ENCODE measurements at regions not wholly inside any gene's neighbourhood (a gene's known extent, or its start where the extent isn't known, plus 50 kb on each side); places are given as distances from the start of the nearest gene placed in this dataset.

DNA sequence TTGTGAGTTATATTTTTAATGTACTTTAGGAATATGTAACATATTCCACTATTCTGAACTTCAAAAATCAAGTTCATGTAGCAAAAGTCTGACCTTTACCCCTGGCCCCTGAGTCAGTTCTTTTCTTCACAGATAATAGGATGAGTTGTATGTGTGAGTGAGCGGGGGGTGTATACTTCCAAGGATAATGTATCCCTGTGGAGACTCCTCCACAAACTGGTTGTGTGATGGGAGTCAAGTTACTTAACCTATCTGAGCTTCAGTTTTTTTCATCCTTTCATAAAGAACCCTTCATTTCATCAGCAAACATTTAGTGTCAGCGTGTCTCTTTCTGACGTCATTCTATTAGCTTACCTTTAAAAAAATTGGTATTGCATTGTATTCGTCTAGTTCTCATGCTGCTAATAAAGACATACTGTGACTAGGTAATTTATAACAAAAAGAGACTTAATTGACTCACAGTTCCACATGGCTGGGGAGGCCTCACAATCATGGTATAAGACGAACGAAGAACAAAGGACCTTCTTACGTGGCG is 288.1 kb upstream of the GPC6 start:
- DNase-seq (ENCODE audit: low read depth, low spot score) (no peak), FAIRE-seq (no peak)
- Histone ChIP-seq H3K36me3 (ENCODE audit: control insufficient read depth in 2 of 2, extremely low read depth in 1 of 2, insufficient read depth in 2 of 2, low read length in 2 of 2) (no peaks in the 10 kb centered on the region), H3K79me2 (ENCODE audit: control insufficient read depth, insufficient read depth, low read length) (no peaks in the 10 kb centered on the region), H3K4me2 (ENCODE audit: insufficient read depth, low read length) (no peak overlapping the region), H2AFZ (ENCODE audit: low read depth, low read length) (no peak overlapping the region), H3K4me3 (replicated peaks in 1 of 3; ENCODE audit: insufficient read depth in 1 of 3, low read depth in 1 of 3, low read length in 3 of 3) (no peak overlapping the region), H3K27me3 (ENCODE audit: control insufficient read depth in 2 of 2, insufficient read depth in 2 of 2, low read length in 2 of 2) (no peaks in the 10 kb centered on the region), H4K20me1 (replicated peaks; ENCODE audit: control insufficient read depth, extremely low read depth, insufficient read depth, low read length) (no peaks in the 10 kb centered on the region), H3K4me1 (ENCODE audit: control insufficient read depth, extremely low read depth, insufficient read depth, low read length) (no peaks in the 10 kb centered on the region), H3K27ac (ENCODE audit: insufficient read depth, low read depth, low read length) (no peak overlapping the region), H3K9me3 (replicated peaks; ENCODE audit: control insufficient read depth, insufficient read depth, low read length) (no peaks in the 10 kb centered on the region), H3K9me1 (replicated peaks; ENCODE audit: control insufficient read depth, extremely low read depth, insufficient read depth, low read length) (no peaks in the 10 kb centered on the region), H3K9ac (replicated peaks; ENCODE audit: extremely low read depth, insufficient read depth, low read length) (no peak overlapping the region)
- dilution Hi-C loops (cut with MboI; ENCODE audit: extremely low pct_ligation_motif_present, low sequenced_read_pairs), result no loop called here
- POLR2A ChIA-PET, result no interaction called here
- TF ChIP-seq, protein P1, sequence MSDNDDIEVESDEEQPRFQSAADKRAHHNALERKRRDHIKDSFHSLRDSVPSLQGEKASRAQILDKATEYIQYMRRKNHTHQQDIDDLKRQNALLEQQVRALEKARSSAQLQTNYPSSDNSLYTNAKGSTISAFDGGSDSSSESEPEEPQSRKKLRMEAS (IDR thresholded peaks at IDR 0.05; ENCODE audit: insufficient read depth, insufficient read length), result no peak
- TF ChIP-seq FOS (IDR thresholded peaks at IDR 0.05; ENCODE audit: borderline replicate concordance, insufficient read depth, low read length), result no peak
- intact Hi-C loops (cut with micrococcal nuclease), result no loop called here
- no TSS peak for BruUV-seq (replicated peaks)
- CTCF ChIA-PET, result no interaction called here

- Histone ChIP-seq H3K79me2 (ENCODE audit: control insufficient read depth, insufficient read depth, low read length) (no peaks in the 10 kb centered on the region), H3K4me2 (ENCODE audit: insufficient read depth, low read length) (no peak overlapping the region), H3K4me1 (ENCODE audit: control insufficient read depth, extremely low read depth, insufficient read depth, low read length) (no peaks in the 10 kb centered on the region), H3K27ac (ENCODE audit: insufficient read depth, low read depth, low read length) (no peak overlapping the region), H2AFZ (ENCODE audit: low read depth, low read length) (no peak overlapping the region), H3K36me3 (ENCODE audit: control insufficient read depth in 2 of 2, extremely low read depth in 1 of 2, insufficient read depth in 2 of 2, low read length in 2 of 2) (no peaks in the 10 kb centered on the region), H3K4me3 (replicated peaks in 1 of 3; ENCODE audit: insufficient read depth in 1 of 3, low read depth in 1 of 3, low read length in 3 of 3) (no peak overlapping the region), H3K27me3 (ENCODE audit: control insufficient read depth in 2 of 2, insufficient read depth in 2 of 2, low read length in 2 of 2) (no peaks in the 10 kb centered on the region), H3K9me3 (replicated peaks; ENCODE audit: control insufficient read depth, insufficient read depth, low read length) (no peaks in the 10 kb centered on the region), H3K9me1 (replicated peaks; ENCODE audit: control insufficient read depth, extremely low read depth, insufficient read depth, low read length) (no peaks in the 10 kb centered on the region), H3K9ac (replicated peaks; ENCODE audit: extremely low read depth, insufficient read depth, low read length) (no peak overlapping the region), H4K20me1 (replicated peaks; ENCODE audit: control insufficient read depth, extremely low read depth, insufficient read depth, low read length) (no peaks in the 10 kb centered on the region)
- dilution Hi-C loops (cut with MboI; ENCODE audit: extremely low pct_ligation_motif_present, low sequenced_read_pairs) (no loop called here), intact Hi-C loops (cut with micrococcal nuclease) (no loop called here)
- POLR2A ChIA-PET, result no interaction called here
- CTCF ChIA-PET, result no interaction called here
- DNase-seq (ENCODE audit: low read depth, low spot score), result no peak
- BruUV-seq (replicated peaks), result no TSS peak
- no peak for FAIRE-seq
- TF ChIP-seq POLR2A (IDR thresholded peaks at IDR 0.05; ENCODE audit: low read depth, low read length) (no peak), FOS (IDR thresholded peaks at IDR 0.05; ENCODE audit: borderline replicate concordance, insufficient read depth, low read length) (no peak), MYC (IDR thresholded peaks at IDR 0.05; ENCODE audit: low read depth, low read length) (no peak), EZH2 (IDR thresholded peaks at IDR 0.05; ENCODE audit: borderline replicate concordance, low read depth, low read length, severe bottlenecking) (no peak), JUN (IDR thresholded peaks at IDR 0.05; ENCODE audit: borderline replicate concordance, insufficient read depth, insufficient read length, low read depth) (no peak), GATA2 (IDR thresholded peaks at IDR 0.05; ENCODE audit: insufficient read depth, insufficient read length, low read depth, low read length) (no peak), POLR2AphosphoS5 (IDR thresholded peaks at IDR 0.05; ENCODE audit: insufficient read depth, low read depth, low read length) (no peak)
- TF ChIP-seq, protein P1 (IDR thresholded peaks at IDR 0.05; ENCODE audit: insufficient read depth, insufficient read length), result no peak
- TF ChIP-seq, protein P2, sequence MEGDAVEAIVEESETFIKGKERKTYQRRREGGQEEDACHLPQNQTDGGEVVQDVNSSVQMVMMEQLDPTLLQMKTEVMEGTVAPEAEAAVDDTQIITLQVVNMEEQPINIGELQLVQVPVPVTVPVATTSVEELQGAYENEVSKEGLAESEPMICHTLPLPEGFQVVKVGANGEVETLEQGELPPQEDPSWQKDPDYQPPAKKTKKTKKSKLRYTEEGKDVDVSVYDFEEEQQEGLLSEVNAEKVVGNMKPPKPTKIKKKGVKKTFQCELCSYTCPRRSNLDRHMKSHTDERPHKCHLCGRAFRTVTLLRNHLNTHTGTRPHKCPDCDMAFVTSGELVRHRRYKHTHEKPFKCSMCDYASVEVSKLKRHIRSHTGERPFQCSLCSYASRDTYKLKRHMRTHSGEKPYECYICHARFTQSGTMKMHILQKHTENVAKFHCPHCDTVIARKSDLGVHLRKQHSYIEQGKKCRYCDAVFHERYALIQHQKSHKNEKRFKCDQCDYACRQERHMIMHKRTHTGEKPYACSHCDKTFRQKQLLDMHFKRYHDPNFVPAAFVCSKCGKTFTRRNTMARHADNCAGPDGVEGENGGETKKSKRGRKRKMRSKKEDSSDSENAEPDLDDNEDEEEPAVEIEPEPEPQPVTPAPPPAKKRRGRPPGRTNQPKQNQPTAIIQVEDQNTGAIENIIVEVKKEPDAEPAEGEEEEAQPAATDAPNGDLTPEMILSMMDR (IDR thresholded peaks at IDR 0.05; ENCODE audit: extremely low read depth in 1 of 2, insufficient read depth in 1 of 2, low read depth in 1 of 2, low read length in 2 of 2), result no peak
These were observed 285.4 kb upstream of the GPC6 start for GRCh38 chr13:92941167-92941566.

Data from endothelial cell of umbilical vein (primary cell).